ENCODE measurements at regions not wholly inside any gene's neighbourhood (a gene's known extent, or its start where the extent isn't known, plus 50 kb on each side); places are given as distances from the start of the nearest gene placed in this dataset.

DNA sequence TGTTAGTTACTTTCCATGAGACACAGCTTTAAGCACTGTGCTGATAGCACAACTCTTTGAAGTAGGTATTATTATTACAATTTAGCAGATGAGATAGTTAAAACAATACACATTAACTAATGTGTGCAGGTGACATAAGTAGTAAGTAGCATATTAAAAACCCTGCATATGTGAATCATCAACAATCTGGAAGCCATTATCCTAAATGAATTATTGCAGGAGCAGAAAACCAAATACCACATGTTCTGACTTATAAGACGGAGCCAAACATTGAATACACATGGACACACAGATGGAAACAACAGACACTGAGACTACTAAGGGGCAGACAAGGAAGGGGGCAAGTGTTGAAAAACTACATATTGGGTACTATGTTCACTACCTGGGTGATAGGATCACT lies 300.3 kb upstream of the GULP1 start:
- peaks cover 5% of the 10 kb centered on the region; the same call in 1 of the 2 replicates for H3K9me1 ChIP-seq (ENCODE audit: insufficient read depth, low read length)
- H2BK120ac ChIP-seq (ENCODE audit: low read depth, low read length): no peak overlapping the region
- POLR2A ChIA-PET (ENCODE audit: unreplicated experiment): interaction anchor here (0.7 kb wide), 1 partner anchor 12 kb away, joined by 3 read pairs; no protein-coding TSS in a partner anchor
- in situ Hi-C loops (cut with MboI; ENCODE audit: low sequenced_read_pairs): no loop called here
- no peak overlapping the region for H3K56ac ChIP-seq (ENCODE audit: extremely low read depth, insufficient read depth, low read length)
- intact Hi-C loops (cut with micrococcal nuclease): no loop called here
- no peak overlapping the region for H2BK20ac ChIP-seq (ENCODE audit: low read depth, low read length)
- DNase-seq (no peak), ATAC-seq (ENCODE audit: low read depth) (no peak)
- H2AFZ ChIP-seq (replicated peaks; ENCODE audit: low read length, poor library complexity): no peak overlapping the region
- H2AK9ac ChIP-seq (replicated peaks; ENCODE audit: low read depth, low read length, poor library complexity): no peak overlapping the region
- no peak overlapping the region for H3K14ac ChIP-seq (replicated peaks; ENCODE audit: low read depth, low read length)
- no peak overlapping the region for H4K8ac ChIP-seq (ENCODE audit: low read depth in 2 of 2, low read length in 2 of 2)
- TF ChIP-seq MAFK (IDR thresholded peaks at IDR 0.05; ENCODE audit: low read depth, low read length) (no peak), POLR2A (IDR thresholded peaks at IDR 0.05; ENCODE audit: low read depth, low read length) (no peak), BHLHE40 (IDR thresholded peaks at IDR 0.05; ENCODE audit: low read depth, low read length) (no peak), MAZ (IDR thresholded peaks at IDR 0.05; ENCODE audit: borderline replicate concordance, low read depth, low read length) (no peak)
- no CpG with 5 or more reads among the region's 1 CpG for WGBS, 2 experiments (ENCODE audit: extremely low coverage in 2 of 2, insufficient read length in 1 of 2)
- BruUV-seq (replicated peaks): no TSS peak
- H2AK5ac ChIP-seq (ENCODE audit: low read depth, low read length): no peak overlapping the region
- H4K5ac ChIP-seq (ENCODE audit: low read depth, low read length): no peak overlapping the region
- no peak overlapping the region for H3K18ac ChIP-seq (ENCODE audit: low read depth, low read length)
- no peak overlapping the region for H3K4ac ChIP-seq (ENCODE audit: low read depth, low read length)
- dilution Hi-C loops (cut with HindIII; ENCODE audit: low sequenced_read_pairs, unreplicated experiment): no loop called here
- no peak overlapping the region for H3K4me3 ChIP-seq (ENCODE audit: insufficient read depth, low read depth, low read length)
- H4K91ac ChIP-seq (ENCODE audit: insufficient read depth, low read depth, low read length): no peak overlapping the region
- no peaks in the 10 kb centered on the region for H3K36me3 ChIP-seq (ENCODE audit: control insufficient read depth, insufficient read depth, low read length)
- no peaks in the 10 kb centered on the region for H4K20me1 ChIP-seq (ENCODE audit: insufficient read depth, low read length)
- no peaks in the 10 kb centered on the region for H3K27me3 ChIP-seq (ENCODE audit: control insufficient read depth, insufficient read depth, low read length)
- H3K27ac ChIP-seq (ENCODE audit: insufficient read depth, low read length): no peak overlapping the region
- no peak overlapping the region for H3K9ac ChIP-seq (ENCODE audit: low read depth, low read length)
- H3K23ac ChIP-seq (ENCODE audit: low read depth, low read length): no peak overlapping the region
- no peaks in the 10 kb centered on the region for H3K9me3 ChIP-seq (ENCODE audit: control insufficient read depth, insufficient read depth, low read length)
- H3K4me2 ChIP-seq (ENCODE audit: low read depth, low read length): no peak overlapping the region
- H3K79me1 ChIP-seq (ENCODE audit: low read depth in 1 of 2, low read length in 2 of 2): no peaks in the 10 kb centered on the region
- H3K4me1 ChIP-seq (ENCODE audit: control insufficient read depth, insufficient read depth, low read length): peaks cover 6% of the 10 kb centered on the region
- H2BK5ac ChIP-seq (ENCODE audit: low read depth, low read length, poor library complexity, severe bottlenecking): no peak overlapping the region
- CTCF ChIA-PET: no interaction called here
- no peak overlapping the region for H2BK15ac ChIP-seq (ENCODE audit: low read depth, low read length)
